GM12865 (cell line): ENCODE measurements at regions not wholly inside any gene's neighbourhood (a gene's known extent, or its start where the extent isn't known, plus 50 kb on each side); places are given as distances from the start of the nearest gene placed in this dataset.
"Not testable (repeated sequence)": the region's sequence is repeated elsewhere in the genome, so short reads cannot be mapped to it uniquely, and the experiment has no call there.

Experiments
- DNase-seq: peaks from one replicate; pipeline ENCODE4 v3.0.0; 2010; ENCODE audit warnings: low read depth
- H3K4me3 ChIP-seq: 2 replicates; pipeline ENCODE4 v1.5.1; 2011; ENCODE audit warnings: mild to moderate bottlenecking, low read depth, low read length, control low read depth
- CTCF ChIP-seq: IDR thresholded peaks from 2 replicates; pipeline ENCODE4 v1.5.1; 2011; ENCODE audit warnings: low read length, control low read depth, low read depth, inconsistent platforms; ENCODE audit not compliant: insufficient read depth; ENCODE audit errors: missing control alignments

DNA sequence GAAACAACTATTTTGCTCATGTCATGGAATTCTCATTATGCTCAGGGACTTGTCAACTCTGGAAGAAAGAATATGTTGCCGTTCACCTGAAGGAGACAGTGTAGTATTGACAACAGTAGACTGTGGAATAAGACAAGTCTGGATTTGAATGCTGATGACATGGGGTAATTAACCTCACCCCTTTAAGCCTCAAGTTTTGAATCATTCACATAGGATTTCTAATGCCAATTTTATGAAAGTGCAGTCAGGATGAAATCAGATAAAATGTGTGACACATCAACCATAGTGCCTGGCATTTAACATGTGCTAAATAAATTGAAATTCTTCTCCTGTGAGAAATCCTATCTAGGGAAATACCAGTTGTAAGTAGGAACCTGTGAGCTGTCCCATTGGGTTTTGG lies 305.8 kb downstream of the KIF20B start:
- no peak for TF ChIP-seq CTCF
- H3K4me3 ChIP-seq, result no peak overlapping the region
- no peak for DNase-seq

- DNase-seq, H3K4me3 ChIP-seq: not testable (repeated sequence)
Measured at GRCh38 chr10:90011281-90011680, 309.9 kb downstream of the KIF20B start.

DNA sequence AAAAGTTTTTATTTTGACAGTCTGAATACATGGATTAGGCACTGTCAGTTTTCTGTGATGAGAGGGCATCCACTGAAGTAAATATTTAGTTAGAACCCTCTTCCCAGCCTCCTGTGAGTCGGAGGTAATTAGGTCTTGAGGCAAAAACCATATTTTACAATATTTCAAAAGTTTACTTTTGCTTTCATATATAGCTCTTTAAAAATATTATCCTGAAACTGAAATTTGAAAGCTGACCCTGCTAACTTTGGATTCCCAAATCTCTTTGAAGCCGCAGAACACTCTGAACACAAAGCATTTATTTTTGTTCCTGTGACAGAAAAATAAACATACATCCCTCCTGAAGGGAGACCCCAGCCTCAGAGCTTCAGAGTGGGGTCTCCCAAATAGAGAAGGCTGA lies 317.4 kb downstream of the KIF20B start:
- peak overlapping the region; percentile 21; the same call in 1 of the 2 replicates for H3K4me3 ChIP-seq
- DNase-seq, result peak; percentile 33
- no peak for TF ChIP-seq CTCF

GRCh38 chr10:90020506-90020905 lies 319.1 kb downstream of the KIF20B start:
- no peak for DNase-seq
- no peak for TF ChIP-seq CTCF
- no peak overlapping the region for H3K4me3 ChIP-seq

DNA sequence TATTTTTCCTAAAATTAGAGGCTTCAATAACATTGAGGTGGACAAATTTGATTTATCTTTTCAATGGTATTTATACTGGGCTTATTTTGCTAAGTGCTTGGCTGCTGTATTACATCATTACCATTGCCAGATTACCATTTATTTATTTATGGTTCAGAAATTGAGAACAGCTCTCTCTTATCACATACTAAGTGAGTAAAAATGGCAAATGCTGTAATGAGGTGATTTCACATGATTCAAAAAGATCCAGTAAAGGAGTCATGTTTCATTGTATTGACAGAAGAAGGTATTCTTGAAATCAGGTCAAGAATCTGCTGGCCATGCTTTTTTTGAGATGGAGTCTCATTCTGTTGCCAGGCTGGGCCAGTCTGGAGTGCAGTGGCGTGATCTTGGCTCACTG lies 322.6 kb downstream of the KIF20B start:
- H3K4me3 ChIP-seq, result no peak overlapping the region
- no peak for DNase-seq
- no peak for TF ChIP-seq CTCF

- H3K4me3 ChIP-seq, result no peak overlapping the region
- no peak for TF ChIP-seq CTCF
- no peak for DNase-seq
Measured at GRCh38 chr10:90028312-90028711, 326.9 kb downstream of the KIF20B start.

DNA sequence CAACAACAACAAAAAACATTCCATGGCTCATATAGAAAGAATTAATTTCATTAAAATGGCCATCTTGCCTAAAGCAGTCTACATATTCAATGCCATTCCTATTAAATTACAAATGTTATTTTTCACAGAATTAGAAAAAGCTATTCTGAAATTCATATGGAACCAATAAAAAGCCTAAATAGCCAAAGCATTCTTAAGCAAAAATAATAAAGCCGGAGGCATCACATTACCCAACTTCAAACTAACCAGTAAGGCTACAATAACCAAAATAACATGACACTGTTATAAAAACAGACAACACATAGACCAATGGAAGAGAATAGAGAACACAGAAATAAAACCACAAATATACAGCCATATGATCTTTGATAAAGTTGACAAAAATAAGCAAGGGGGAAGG lies 330.4 kb downstream of the KIF20B start:
- no peak for DNase-seq
- H3K4me3 ChIP-seq, result no peak overlapping the region
- TF ChIP-seq CTCF, result no peak

- no peak overlapping the region for H3K4me3 ChIP-seq
- no peak for TF ChIP-seq CTCF
- DNase-seq, result no peak
Measured at GRCh38 chr10:90032519-90032918, 331.1 kb downstream of the KIF20B start.

- not testable (repeated sequence) for H3K4me3 ChIP-seq, DNase-seq
Measured at GRCh38 chr10:90034862-90035261, 333.5 kb downstream of the KIF20B start.
